Putamen (tissue), 1 donor: ENCODE measurements at regions not wholly inside any gene's neighbourhood (a gene's known extent, or its start where the extent isn't known, plus 50 kb on each side); places are given as distances from the start of the nearest gene placed in this dataset.
"Not testable (repeated sequence)": the region's sequence is repeated elsewhere in the genome, so short reads cannot be mapped to it uniquely, and the experiment has no call there.

Experiments
- DNase-seq: peaks from one replicate; pipeline ENCODE4 v3.0.0-alpha.2; 2016; ENCODE audit warnings: low spot score

- no peak for DNase-seq
These were observed 354.9 kb downstream of the RSL24D1 start for GRCh38 chr15:54841701-54842305.

- no peak for DNase-seq
These were observed 355.9 kb downstream of the RSL24D1 start for GRCh38 chr15:54840621-54841398.

- DNase-seq: no peak
These were observed 357.4 kb downstream of the RSL24D1 start for GRCh38 chr15:54839379-54839778.

GRCh38 chr15:54836052-54836795, 360.5 kb downstream of the RSL24D1 start:
- DNase-seq: no peak

- no peak for DNase-seq
These were observed 366.9 kb downstream of the RSL24D1 start for GRCh38 chr15:54829821-54830220.

GRCh38 chr15:54820811-54821210, 375.9 kb downstream of the RSL24D1 start:
- DNase-seq: peak; percentile 22

GRCh38 chr15:54820098-54820497, 376.6 kb downstream of the RSL24D1 start:
- no peak for DNase-seq

GRCh38 chr15:54816401-54816800, 380.3 kb downstream of the RSL24D1 start:
- DNase-seq: no peak

- no peak for DNase-seq
These were observed 381.2 kb downstream of the RSL24D1 start for GRCh38 chr15:54815556-54815955.

GRCh38 chr15:54812383-54812782, 384.4 kb downstream of the RSL24D1 start:
- no peak for DNase-seq

- no peak for DNase-seq
These were observed 386.2 kb downstream of the RSL24D1 start for GRCh38 chr15:54810496-54810895.

- no peak for DNase-seq
These were observed 386.7 kb downstream of the RSL24D1 start for GRCh38 chr15:54810031-54810430.

GRCh38 chr15:54808321-54808720, 388.4 kb downstream of the RSL24D1 start:
- DNase-seq: no peak

GRCh38 chr15:54803987-54804386, 392.8 kb downstream of the RSL24D1 start:
- no peak for DNase-seq

- DNase-seq: no peak
These were observed 393.5 kb downstream of the RSL24D1 start for GRCh38 chr15:54803134-54803808.

- no peak for DNase-seq
These were observed 404.2 kb downstream of the RSL24D1 start for GRCh38 chr15:54792526-54792925.

GRCh38 chr15:54790693-54791092, 406.0 kb downstream of the RSL24D1 start:
- DNase-seq: no peak

- peak; percentile 25 for DNase-seq
These were observed 407.4 kb downstream of the RSL24D1 start for GRCh38 chr15:54789376-54789775.

- not testable (repeated sequence) for DNase-seq
These were observed 415.5 kb downstream of the RSL24D1 start for GRCh38 chr15:54781220-54781619.

- no peak for DNase-seq
These were observed 417.5 kb downstream of the RSL24D1 start for GRCh38 chr15:54779271-54779670.

GRCh38 chr15:54776410-54776809, 420.3 kb downstream of the RSL24D1 start:
- DNase-seq: no peak

GRCh38 chr15:54772663-54773062, 424.1 kb downstream of the RSL24D1 start:
- no peak for DNase-seq
